T-cell (primary cell): ENCODE measurements at regions not wholly inside any gene's neighbourhood (a gene's known extent, or its start where the extent isn't known, plus 50 kb on each side); places are given as distances from the start of the nearest gene placed in this dataset.
A peak's percentile ranks its signal among the peaks of the same experiment; 100 is the strongest.

Experiments used
- ATAC-seq, 4 experiments: fragments of 200-7000 bp in 3 of 4; fragments of 150-1000 bp in 1 of 4; cut with Tn5 transposase; replicated peaks in 1 of 4; 1 replicate in 3 of 4; 2 replicates in 1 of 4; pipeline ENCODE4 v1.10.0; 2021; ENCODE audit warnings: moderate library complexity in 3 of 4, mild to moderate bottlenecking in 2 of 4, moderate number of reproducible peaks in 1 of 4
- CTCF ChIA-PET, 2 donors: fragments of 300-600 bp; sonication (Branson Sonifier 250); formaldehyde crosslinking; loops; one replicate each; lab custom pipeline; 2022; ENCODE audit warnings: antibody characterized with exemption in 2 of 2; lab: Charles Lee
- POLR2A ChIA-PET, 2 donors: fragments of 300-600 bp; sonication (Branson Sonifier 250); formaldehyde crosslinking; loops; one replicate each; lab custom pipeline; 2022; ENCODE audit warnings: antibody characterized with exemption in 2 of 2; lab: Charles Lee
- DNase-seq, 35 experiments: peaks; one replicate each; pipeline versions ENCODE4 v3.0.0 to v3.0.0-alpha.2; 2013 to 2023
- H3K27ac ChIP-seq: one replicate; pipeline ENCODE4 v1.5.1; 2013; ENCODE audit warnings: low read length
- H3K27me3 ChIP-seq, 2 experiments: replicated peaks in 1 of 2; 1 replicate in 1 of 2; 2 replicates in 1 of 2; pipeline versions ENCODE4 v1.6.1 to v1.7.0; 2013; ENCODE audit warnings: low read length in 1 of 2, mixed read lengths in 1 of 2; ENCODE audit not compliant: control insufficient read depth in 2 of 2, insufficient read depth in 2 of 2; ENCODE audit errors: extremely low read depth in 1 of 2
- H3K36me3 ChIP-seq, 2 donors: 1 replicate in 1 of 2; 2 replicates in 1 of 2; pipeline versions ENCODE4 v1.6.1 to v1.7.0; 2013; ENCODE audit warnings: low read length in 1 of 2; ENCODE audit not compliant: control insufficient read depth in 2 of 2, insufficient read depth in 1 of 2; ENCODE audit errors: extremely low read depth in 1 of 2
- H3K4me1 ChIP-seq, 2 experiments: 1 replicate in 1 of 2; 2 replicates in 1 of 2; pipeline versions ENCODE4 v1.6.1 to v1.7.0; 2013; ENCODE audit warnings: low read length in 2 of 2, mixed read lengths in 1 of 2; ENCODE audit not compliant: insufficient read depth in 2 of 2, control insufficient read depth in 1 of 2; ENCODE audit errors: extremely low read depth in 1 of 2
- H3K4me3 ChIP-seq, 2 donors: 1 replicate in 1 of 2; 2 replicates in 1 of 2; pipeline versions ENCODE4 v1.5.1 to v1.7.0; 2013; ENCODE audit warnings: mild to moderate bottlenecking in 2 of 2, low read length in 1 of 2, moderate library complexity in 1 of 2; ENCODE audit not compliant: control insufficient read depth in 1 of 2; ENCODE audit errors: extremely low read depth in 1 of 2
- H3K9me3 ChIP-seq: 2 replicates; pipeline ENCODE4 v1.7.0; 2013
- H3K27ac Mint-ChIP-seq, 2 donors: one replicate each; pipeline ENCODE4 v1.8.0; 2020 to 2021; ENCODE audit warnings: mild to moderate bottlenecking in 2 of 2, mixed read lengths in 2 of 2
- H3K27me3 Mint-ChIP-seq, 2 donors: one replicate each; pipeline ENCODE4 v1.8.0; 2021 to 2022; ENCODE audit warnings: mixed read lengths in 2 of 2
- H3K36me3 Mint-ChIP-seq: one replicate; pipeline ENCODE4 v1.8.0; 2021; ENCODE audit warnings: mixed read lengths
- H3K4me1 Mint-ChIP-seq, 3 donors: one replicate each; pipeline ENCODE4 v1.8.0; 2020 to 2022; ENCODE audit warnings: mixed read lengths in 3 of 3, mild to moderate bottlenecking in 1 of 3
- H3K4me3 Mint-ChIP-seq, 3 donors: one replicate each; pipeline ENCODE4 v1.8.0; 2020 to 2022; ENCODE audit warnings: mild to moderate bottlenecking in 3 of 3, mixed read lengths in 3 of 3, moderate library complexity in 3 of 3
- H3K9me3 Mint-ChIP-seq, 3 donors: one replicate each; pipeline ENCODE4 v1.8.0; 2020 to 2022; ENCODE audit warnings: mixed read lengths in 3 of 3
- WGBS: methylation state at CpG from one replicate; pipeline ENCODE4 v1.1.5; 2013; ENCODE audit warnings: missing lambda C conversion rate; ENCODE audit not compliant: insufficient coverage; 5-methylcytosine and 5-hydroxymethylcytosine counted together

GRCh38 chr12:68416826-68417225 is 84.7 kb upstream of the MDM1 start:
- Mint-ChIP-seq H3K9me3 (no peaks in the 10 kb centered on the region), H3K36me3 (no peaks in the 10 kb centered on the region), H3K27ac (no peak overlapping the region), H3K4me1 (peaks cover 11 to 31% (median 12%) of the 10 kb centered on the region in 3 donors), H3K4me3 (no peak overlapping the region), H3K27me3 (no peaks in the 10 kb centered on the region)
- Histone ChIP-seq H3K4me3 (no peak overlapping the region), H3K36me3 (no peaks in the 10 kb centered on the region), H3K27ac (no peak overlapping the region), H3K27me3 (no peaks in the 10 kb centered on the region), H3K9me3 (no peaks in the 10 kb centered on the region), H3K4me1 (peaks cover 0 to 21% of the 10 kb centered on the region in 2 experiments)
- ChIA-PET CTCF (no interaction called here), POLR2A (interaction anchor here in 1 of 2 donors (0.5 kb wide), 1 partner anchor 52 kb away, joined by 3 read pairs; no protein-coding TSS in a partner anchor)
- no CpG with 5 or more reads among the region's 5 CpGs for WGBS
- DNase-seq: no peak
- no peak for ATAC-seq

GRCh38 chr12:68418137-68418460 is 85.9 kb upstream of the MDM1 start:
- H3K27me3 Mint-ChIP-seq: no peaks in the 10 kb centered on the region
- no peak overlapping the region for H3K4me3 ChIP-seq
- H3K9me3 ChIP-seq: no peaks in the 10 kb centered on the region
- H3K9me3 Mint-ChIP-seq: no peaks in the 10 kb centered on the region
- H3K36me3 Mint-ChIP-seq: no peaks in the 10 kb centered on the region
- H3K27me3 ChIP-seq: no peaks in the 10 kb centered on the region
- DNase-seq: no peak
- H3K4me1 Mint-ChIP-seq: peaks cover 18 to 40% (median 20%) of the 10 kb centered on the region in 3 donors
- ChIA-PET CTCF (no interaction called here), POLR2A (interaction anchor here in 1 of 2 donors (0.7 kb wide), 1 partner anchor 351 kb away, joined by 3 read pairs; no protein-coding TSS in a partner anchor)
- no peak overlapping the region for H3K4me3 Mint-ChIP-seq
- no peaks in the 10 kb centered on the region for H3K36me3 ChIP-seq
- no peak overlapping the region for H3K27ac Mint-ChIP-seq
- peaks cover 0 to 29% of the 10 kb centered on the region in 2 experiments for H3K4me1 ChIP-seq
- no peak overlapping the region for H3K27ac ChIP-seq
- no peak for ATAC-seq

- ChIA-PET CTCF (no interaction called here), POLR2A (interaction anchor here in 1 of 2 donors (0.9 kb wide), 1 partner anchor 340 kb away, joined by 7 read pairs; no protein-coding TSS in a partner anchor)
- WGBS: 85% methylated on average over 8 of the region's 11 CpGs
- Mint-ChIP-seq H3K36me3 (no peaks in the 10 kb centered on the region), H3K9me3 (no peaks in the 10 kb centered on the region), H3K27ac (peak overlapping the region in 1 of 2 donors; percentile 63), H3K4me1 (peaks cover 19 to 44% (median 23%) of the 10 kb centered on the region in 3 donors), H3K4me3 (peak overlapping the region in 1 of 3 donors; percentile 3), H3K27me3 (no peaks in the 10 kb centered on the region)
- H3K4me1 ChIP-seq: peaks cover 0 to 29% of the 10 kb centered on the region in 2 experiments
- peak overlapping the region; percentile 6 for H3K27ac ChIP-seq
- no peak overlapping the region for H3K4me3 ChIP-seq
- peak in 1 of 35 experiments; percentile 10 for DNase-seq
- H3K27me3 ChIP-seq: no peaks in the 10 kb centered on the region
- no peak for ATAC-seq
- no peaks in the 10 kb centered on the region for H3K9me3 ChIP-seq
- H3K36me3 ChIP-seq: no peaks in the 10 kb centered on the region
Observed at GRCh38 chr12:68420225-68421010, 88.3 kb upstream of the MDM1 start.

GRCh38 chr12:68422159-68422558 is 90.0 kb upstream of the MDM1 start:
- ChIA-PET CTCF (interaction anchor here in 1 of 2 donors (0.6 to 0.7 kb wide), 2 partner anchors 167 to 318 kb away, joined by 3 read pairs; no protein-coding TSS in a partner anchor), POLR2A (no interaction called here)
- no peak overlapping the region for H3K4me3 ChIP-seq
- H3K27ac ChIP-seq: peak overlapping the region; percentile 48
- Mint-ChIP-seq H3K9me3 (no peaks in the 10 kb centered on the region), H3K4me3 (no peak overlapping the region), H3K27me3 (no peaks in the 10 kb centered on the region), H3K27ac (peak overlapping the region; percentile 60 to 72), H3K4me1 (peaks cover 19 to 42% (median 20%) of the 10 kb centered on the region in 3 donors), H3K36me3 (no peaks in the 10 kb centered on the region)
- peak in 1 of 4 experiments; percentile 19 for ATAC-seq
- 44% methylated on average over 2 of the region's 3 CpGs for WGBS
- peaks cover 0 to 26% of the 10 kb centered on the region in 2 experiments for H3K4me1 ChIP-seq
- DNase-seq: peak in 1 of 35 experiments; percentile 16
- H3K9me3 ChIP-seq: no peaks in the 10 kb centered on the region
- no peaks in the 10 kb centered on the region for H3K27me3 ChIP-seq
- H3K36me3 ChIP-seq: no peaks in the 10 kb centered on the region

GRCh38 chr12:68422956-68423574 is 90.9 kb upstream of the MDM1 start:
- Mint-ChIP-seq H3K36me3 (no peaks in the 10 kb centered on the region), H3K9me3 (no peaks in the 10 kb centered on the region), H3K27ac (peak overlapping the region in 1 of 2 donors; percentile 58), H3K4me1 (peaks cover 12 to 36% (median 16%) of the 10 kb centered on the region in 3 donors), H3K27me3 (no peaks in the 10 kb centered on the region), H3K4me3 (no peak overlapping the region)
- ChIA-PET CTCF (no interaction called here), POLR2A (no interaction called here)
- ATAC-seq (no peak), DNase-seq (no peak)
- H3K4me1 ChIP-seq: peaks cover 0 to 26% of the 10 kb centered on the region in 2 experiments
- no peak overlapping the region for H3K27ac ChIP-seq
- H3K4me3 ChIP-seq: no peak overlapping the region
- no peaks in the 10 kb centered on the region for H3K9me3 ChIP-seq
- WGBS: 96% methylated on average over 4 of the region's 7 CpGs
- H3K36me3 ChIP-seq: no peaks in the 10 kb centered on the region
- no peaks in the 10 kb centered on the region for H3K27me3 ChIP-seq

- DNase-seq (no peak), ATAC-seq (no peak)
- Mint-ChIP-seq H3K4me1 (peaks cover 9 to 19% (median 12%) of the 10 kb centered on the region in 3 donors), H3K9me3 (no peaks in the 10 kb centered on the region), H3K27me3 (no peaks in the 10 kb centered on the region), H3K4me3 (no peak overlapping the region), H3K36me3 (no peaks in the 10 kb centered on the region), H3K27ac (no peak overlapping the region)
- Histone ChIP-seq H3K36me3 (no peaks in the 10 kb centered on the region), H3K27me3 (no peaks in the 10 kb centered on the region), H3K9me3 (no peaks in the 10 kb centered on the region), H3K4me3 (no peak overlapping the region), H3K27ac (no peak overlapping the region), H3K4me1 (peaks cover 0 to 13% of the 10 kb centered on the region in 2 experiments)
- CTCF ChIA-PET: interaction anchor here in 1 of 2 donors (0.6 kb wide), 1 partner anchor 1293 kb away, joined by 4 read pairs; no protein-coding TSS in a partner anchor
- POLR2A ChIA-PET: no interaction called here
- no CpG with 5 or more reads among the region's 2 CpGs for WGBS
Observed at GRCh38 chr12:68425998-68426397, 93.8 kb upstream of the MDM1 start.
